GM18520 (cell line): ENCODE measurements at regions not wholly inside any gene's neighbourhood (a gene's known extent, or its start where the extent isn't known, plus 50 kb on each side); places are given as distances from the start of the nearest gene placed in this dataset.

Source experiments
- ATAC-seq: cut with Tn5 transposase; IDR thresholded peaks from one replicate; pipeline ENCODE4 v1.9.1; 2021; ENCODE audit not compliant: unreplicated experiment

DNA sequence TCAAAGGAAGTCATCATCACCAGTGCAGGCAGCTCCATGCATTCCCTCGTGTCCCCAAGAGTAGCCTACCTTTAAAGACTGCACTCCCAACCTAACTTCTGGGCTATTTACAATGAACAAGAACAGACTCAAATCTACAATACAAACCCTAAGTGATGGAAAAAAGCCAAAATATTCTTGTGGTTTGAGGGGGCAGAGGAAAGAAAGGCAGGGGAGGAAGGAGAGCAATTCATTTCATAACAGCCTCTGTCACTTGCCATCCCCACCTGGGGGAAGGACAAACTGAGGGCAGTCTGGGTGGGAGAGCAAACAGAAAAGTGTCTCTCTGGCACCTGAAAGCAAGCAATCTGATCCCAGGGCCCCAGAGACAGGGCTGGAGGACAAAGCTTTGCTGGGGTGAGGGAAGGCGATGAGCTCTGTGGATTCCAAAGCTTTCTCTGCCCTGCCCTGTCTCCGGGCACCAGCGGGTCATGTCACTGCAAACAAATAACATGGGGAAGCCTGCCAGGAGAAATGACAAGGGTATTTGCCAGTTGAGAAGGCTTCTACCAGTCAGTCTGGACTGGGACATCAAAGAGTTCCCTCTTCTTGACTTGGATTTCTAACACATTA is 528.0 kb upstream of the TNP1 start:
- no peak for ATAC-seq

DNA sequence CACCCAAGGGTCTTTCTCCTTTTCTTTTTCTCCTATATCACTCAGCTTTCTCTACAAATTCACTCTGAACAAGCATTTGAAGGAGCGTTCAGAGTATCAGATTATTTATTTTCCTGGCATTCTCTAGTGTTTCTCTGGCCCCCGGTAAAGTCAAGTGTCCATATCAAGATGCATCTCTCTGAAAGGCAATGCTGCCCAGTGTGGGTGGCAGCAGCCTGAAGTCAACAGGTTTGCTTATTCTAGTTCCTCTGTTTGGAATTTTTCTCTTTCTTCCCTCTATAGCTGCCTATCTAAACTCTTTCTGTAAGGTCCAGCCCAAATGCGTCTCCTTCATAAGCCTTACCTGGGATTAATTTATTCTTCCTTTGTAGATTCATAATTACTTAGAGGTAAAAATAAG is 526.2 kb upstream of the TNP1 start:
- no peak for ATAC-seq

DNA sequence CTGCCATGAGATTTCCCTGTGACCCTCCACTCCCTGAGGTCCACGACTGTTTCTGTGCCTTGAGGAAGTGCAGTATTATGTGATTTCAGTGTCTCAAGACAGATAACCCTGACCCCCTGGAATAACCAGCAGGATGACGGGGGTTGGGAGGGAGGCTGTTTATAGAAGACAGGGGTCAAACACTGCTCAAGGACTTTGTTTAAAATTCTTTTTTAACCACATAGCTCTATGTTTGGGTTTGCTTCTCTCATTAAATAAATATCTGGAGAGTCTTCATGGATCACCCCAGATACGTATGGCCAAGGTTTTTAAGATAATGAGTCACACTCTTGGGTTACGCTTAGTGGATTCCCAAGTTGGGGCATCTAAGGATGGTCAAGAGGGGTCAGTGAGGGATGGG is 523.8 kb upstream of the TNP1 start:
- no peak for ATAC-seq

DNA sequence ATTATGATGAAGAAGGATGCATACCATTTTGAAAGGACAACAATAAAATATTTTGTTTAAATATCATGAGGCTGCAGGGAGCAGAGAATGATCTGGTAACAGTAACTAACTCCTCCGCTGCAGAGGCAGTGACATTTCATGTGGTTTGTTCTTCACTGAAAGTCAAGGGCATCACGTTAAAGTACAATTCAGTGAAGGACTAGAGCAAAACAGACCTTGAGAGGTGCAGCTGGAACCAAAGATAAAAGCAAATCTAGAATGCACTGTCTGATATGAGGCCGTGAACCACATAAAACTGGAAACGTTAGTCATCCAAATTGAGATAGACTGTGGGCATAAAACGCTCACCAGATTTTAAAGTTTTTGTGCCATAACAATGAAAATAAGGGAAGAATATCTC is 522.9 kb upstream of the TNP1 start:
- no peak for ATAC-seq

DNA sequence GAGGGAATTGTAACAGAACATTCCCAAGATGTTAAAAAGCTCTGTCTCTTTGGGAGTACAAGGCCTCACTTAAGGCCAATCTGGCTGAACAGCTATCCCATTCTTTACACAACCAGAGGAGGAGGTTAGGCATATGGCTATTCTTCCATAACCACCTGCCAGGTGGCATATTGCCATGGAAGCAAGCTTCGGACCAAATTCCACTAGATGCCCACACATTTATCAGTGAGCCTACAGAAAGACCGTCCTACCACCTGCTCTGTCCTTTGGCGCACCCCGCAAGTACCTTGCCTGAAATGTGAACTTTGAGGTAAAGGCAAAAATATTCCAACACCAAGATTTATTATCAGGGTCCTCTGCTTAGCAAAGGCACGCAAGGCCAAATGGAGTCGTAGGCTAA is 519.9 kb upstream of the TNP1 start:
- ATAC-seq = no peak

DNA sequence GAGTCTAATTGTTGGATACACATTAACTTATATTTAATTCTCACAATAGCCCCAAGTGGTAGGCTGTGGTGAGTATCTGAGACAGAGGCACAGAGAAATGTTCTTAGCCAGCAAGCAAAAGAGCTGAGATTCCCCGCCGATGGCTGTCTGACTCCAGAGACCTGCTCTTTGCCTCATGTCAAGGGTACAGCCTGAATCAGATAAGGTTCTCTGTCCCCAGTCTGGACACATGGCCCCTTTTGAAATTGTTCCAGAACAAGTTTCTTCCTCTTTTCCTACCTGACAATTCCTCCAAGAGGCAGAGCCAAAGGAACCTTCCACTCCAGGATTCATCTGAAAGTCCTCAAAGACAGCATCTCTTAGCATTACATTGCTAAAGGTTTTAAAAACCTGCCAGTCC is 512.9 kb upstream of the TNP1 start:
- ATAC-seq = no peak

DNA sequence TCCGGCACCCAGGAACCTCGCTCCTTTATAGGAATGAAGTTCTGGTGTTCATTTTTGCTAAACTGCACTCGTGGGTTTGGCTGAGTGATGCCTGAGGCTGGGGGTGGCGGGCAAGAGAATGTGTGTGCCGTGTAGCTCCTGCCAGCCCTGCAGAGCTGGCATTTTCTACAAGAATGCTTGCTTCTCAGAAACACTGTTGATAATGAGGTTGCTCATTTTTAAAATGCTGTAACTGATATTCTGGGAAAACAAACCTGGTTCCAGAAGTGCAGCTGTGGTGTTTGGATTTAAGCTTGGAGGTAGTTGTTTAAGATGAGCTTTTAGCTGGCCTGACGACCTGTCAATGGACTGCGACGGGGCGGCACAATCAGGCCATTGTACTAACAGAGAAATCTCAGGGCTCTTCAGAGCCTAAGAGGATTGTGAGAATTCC is 511.9 kb upstream of the TNP1 start:
- ATAC-seq = no peak

DNA sequence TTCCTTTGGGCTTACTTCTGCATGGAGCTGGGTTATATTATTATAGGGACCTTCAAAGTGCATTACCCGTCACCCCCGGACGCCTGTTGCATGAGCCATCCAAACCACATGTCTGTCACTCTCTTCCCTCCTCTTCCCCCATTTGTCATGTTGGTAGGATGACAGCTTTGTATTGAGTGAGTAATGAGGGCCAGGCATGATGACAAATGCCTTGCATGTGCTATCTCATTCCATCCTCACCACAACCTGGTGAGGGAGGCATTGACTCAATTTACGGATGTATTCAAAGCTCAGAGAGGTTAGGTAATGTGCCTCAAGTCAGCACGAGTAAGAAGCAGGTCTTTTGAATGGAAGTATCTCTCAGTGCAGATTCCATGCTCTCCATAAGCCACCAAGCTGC is 510.5 kb upstream of the TNP1 start:
- ATAC-seq = no peak

DNA sequence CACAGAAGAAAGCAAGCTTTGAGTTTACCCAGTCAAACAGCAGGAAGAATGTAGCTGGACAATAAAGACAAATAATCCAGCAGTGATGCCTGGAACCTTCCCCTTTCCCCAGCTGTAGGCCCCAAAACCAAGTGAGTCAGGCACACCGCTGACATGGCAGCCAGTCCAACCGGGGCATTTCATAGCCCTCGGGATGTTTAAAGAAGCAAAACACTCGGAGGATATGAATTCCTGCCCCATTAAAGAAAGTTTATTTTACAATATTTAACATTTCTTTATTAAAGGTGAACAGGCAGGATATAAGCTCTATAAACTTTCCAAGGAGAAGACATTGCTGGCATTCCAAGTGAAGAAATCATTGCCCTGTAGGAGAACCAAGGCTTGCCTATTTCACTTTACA is 507.6 kb upstream of the TNP1 start:
- ATAC-seq = no peak

DNA sequence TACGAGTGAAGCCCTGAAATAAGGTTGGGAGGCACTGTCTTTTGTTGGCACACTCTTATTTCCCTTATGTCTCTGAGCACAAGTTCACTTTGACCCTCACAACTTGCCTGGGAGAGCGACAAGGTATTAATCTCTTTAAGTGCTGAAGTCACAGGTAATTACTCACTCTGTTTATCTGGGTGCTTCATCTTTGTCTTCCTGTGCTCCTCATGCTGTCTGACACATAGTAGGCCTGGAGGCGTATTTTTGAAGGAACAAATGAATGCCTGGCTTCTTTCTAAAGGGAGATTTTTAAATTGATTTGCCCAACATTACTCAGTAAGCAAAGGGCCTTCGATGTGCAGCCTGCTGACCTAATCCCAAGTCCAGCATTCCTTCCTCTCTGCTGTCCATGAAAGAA is 507.1 kb upstream of the TNP1 start:
- ATAC-seq = no peak

DNA sequence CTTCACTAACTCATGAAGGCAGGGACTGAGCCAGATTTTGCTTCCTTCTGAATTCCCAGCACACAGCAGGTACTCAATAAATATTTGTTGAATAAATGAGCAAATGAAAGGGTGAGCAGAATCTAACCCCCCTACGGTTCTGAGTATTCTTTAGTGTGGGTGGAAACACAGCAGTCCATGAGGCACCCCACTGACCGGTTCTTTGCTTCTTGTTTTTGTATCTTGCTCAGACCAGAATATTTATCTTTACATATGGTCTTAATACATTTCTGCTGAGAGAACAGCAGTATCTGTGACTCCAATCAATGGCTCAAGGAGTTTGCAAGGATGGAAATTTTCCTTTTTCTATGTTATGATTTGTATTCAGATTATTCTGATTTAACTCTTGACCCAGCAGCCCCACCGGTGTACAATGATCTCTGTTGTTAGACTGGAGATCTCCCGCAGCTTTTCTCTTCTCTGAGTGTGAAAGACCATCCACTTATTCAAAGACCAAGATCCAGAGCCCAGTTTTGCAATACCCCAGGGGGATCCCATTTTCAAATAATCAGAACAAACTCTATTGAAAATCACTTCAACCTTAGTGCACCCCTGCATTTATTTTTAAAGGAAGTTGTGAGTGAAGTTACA is 506.5 kb upstream of the TNP1 start:
- ATAC-seq = no peak

DNA sequence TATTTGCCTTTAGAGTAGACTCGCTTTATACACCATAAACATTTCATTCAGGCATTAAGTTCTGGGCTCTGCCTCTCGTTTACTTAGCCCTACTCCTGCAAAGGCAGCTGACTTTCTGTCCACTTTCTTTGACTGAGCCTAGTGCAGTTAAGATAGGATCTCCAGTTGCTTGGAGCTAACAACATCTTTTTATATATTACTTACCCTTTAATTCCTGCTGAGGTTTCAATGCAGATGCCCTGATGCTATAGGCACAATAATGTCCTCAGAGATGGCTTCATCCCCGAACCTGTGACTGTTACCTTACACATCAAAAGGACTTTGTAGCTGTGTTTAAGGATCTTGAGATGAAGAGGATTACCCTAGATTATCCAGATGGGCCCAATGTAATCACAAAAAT is 505.8 kb upstream of the TNP1 start:
- ATAC-seq = no peak

DNA sequence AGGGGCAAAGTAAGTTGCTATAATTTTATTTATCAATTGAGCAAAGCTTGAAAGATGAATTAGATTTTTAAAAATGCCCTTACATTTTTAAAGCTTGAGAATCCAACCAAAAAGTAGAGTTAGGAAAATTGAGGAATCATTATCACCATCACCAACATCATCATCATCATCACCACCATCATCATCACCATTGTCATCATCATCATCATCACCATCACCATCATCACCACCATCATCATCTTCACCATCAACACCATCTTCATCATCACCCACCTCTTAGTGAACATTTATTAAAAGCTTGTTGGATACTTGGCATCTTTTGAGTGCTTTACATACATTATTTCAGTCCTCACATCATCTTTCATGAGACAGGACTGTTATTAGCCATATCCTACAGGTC is 504.4 kb upstream of the TNP1 start:
- ATAC-seq = no peak

DNA sequence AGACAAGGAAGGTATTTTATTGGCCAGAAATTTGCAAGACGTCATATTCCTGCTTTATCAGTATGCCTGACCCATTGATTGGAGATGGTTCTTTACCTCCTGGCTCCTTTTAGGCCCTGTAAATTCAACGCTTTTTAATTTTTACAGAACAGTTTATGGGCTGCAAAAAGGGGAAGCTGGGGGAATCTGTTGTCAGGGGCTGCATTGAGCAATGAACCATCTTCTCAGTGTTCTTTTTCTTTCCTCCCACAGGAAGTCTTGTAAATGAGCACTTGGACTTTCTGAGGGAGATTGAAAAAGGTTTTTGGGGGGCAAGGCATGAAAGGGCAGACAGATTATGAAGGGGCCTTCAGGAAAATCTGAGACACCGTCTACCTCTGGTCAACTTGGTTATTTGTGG is 503.6 kb upstream of the TNP1 start:
- ATAC-seq = no peak

DNA sequence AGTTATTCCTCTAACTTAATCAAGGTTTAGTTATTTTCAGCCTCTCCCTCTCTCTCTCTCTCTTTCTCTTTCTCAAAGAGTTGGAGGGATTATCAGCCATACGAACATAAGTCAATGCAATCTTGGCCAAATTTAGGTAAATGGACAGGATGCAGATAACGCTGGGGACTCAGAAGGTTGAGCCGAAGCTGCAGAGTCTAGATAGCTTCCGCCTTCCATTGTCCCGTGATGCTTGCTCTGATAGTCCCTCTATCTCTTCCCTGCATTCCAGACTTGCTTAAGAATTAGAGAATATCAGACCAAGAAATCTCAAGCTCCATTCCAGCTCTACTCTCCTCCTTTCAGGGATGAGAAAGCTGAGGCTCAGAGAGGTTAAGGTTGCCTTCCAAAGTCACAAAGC is 502.8 kb upstream of the TNP1 start:
- ATAC-seq = no peak

DNA sequence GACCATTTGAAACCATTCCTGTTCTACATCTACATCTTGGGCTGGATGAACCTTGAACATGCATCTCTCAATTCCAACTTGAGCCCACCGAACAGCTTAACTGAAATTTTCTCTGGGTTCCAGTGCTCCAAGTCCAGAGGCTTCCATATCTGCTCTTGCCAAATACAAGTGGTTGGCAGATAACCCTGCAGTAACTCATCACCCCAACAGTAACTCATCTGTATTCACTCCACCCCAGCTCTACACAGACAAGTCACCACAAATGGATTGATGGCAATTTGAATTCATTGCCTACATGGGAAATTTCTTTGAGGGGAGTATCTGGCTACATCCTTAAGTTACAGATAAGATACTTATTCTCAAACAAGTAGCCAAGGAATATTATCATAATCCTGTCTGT is 502.4 kb upstream of the TNP1 start:
- ATAC-seq = no peak

DNA sequence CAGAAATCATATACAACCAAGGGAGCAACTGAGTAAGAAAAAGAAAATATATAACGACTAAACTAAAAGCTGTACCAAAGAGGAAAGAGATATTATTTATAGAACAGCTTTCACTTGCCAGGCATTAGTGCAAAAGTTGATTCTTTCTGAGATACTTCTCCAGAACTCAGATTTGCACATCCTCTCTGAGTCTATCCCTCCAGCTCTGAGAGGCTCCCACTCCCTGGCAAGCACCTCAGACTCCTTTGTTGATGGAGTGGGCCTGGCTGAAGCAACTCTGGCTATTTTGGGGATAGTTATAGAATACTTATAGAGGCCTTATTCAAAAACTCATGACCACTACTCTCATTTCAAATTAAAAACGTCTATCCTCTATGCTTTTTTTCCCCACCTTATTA is 501.6 kb upstream of the TNP1 start:
- ATAC-seq = no peak

DNA sequence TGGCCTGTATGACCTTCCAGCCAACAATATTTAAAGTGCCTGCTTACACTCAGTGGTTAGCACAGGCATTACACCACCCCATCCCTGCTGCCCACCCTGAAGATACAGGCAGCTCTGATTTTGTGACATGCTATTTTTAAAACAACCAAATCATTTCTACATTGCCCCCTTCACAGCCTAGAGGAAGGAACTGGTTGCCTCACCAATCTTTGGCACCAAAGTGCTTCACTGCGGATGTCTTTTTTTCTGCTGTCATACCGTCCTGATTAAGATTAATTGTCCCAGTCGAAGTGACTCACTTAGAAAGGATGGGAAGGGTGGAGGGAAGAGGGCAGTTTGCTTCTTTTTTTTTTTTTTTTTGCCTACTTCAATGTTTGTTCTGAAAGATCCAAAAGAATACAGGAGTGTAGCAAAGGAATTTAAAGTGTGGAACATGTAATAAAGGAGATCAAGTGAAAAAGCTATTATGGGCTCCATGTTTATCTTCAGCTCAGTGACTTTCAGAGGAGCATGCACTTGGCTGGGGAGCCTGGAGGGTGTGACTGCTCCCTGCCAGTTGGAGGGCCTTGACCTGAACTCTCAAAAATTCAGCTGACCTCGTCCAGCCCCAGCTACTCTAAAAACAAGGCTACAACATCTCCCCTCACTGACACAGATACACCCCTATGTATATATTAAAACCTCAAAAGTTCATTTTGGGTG is 501.1 kb upstream of the TNP1 start:
- no peak for ATAC-seq

DNA sequence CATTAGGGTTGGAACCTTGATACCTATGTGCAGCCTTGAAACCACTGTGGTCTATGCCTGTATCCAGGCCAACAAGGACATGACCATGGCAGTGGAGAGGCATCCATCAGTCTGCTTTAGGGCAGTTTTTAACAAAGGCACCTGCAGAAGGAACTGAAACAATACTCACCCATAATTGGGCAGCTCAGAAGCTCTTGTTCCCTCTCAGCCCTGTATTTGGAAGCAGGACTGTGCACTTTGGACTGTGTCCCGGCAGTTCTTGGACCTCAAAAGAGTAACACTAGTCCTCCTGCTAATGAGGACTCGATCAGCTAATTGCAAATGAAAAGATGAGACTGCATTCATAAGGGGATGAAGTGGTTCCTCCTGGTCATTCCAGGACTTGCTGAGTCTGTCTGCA is 500.2 kb upstream of the TNP1 start:
- ATAC-seq = no peak

DNA sequence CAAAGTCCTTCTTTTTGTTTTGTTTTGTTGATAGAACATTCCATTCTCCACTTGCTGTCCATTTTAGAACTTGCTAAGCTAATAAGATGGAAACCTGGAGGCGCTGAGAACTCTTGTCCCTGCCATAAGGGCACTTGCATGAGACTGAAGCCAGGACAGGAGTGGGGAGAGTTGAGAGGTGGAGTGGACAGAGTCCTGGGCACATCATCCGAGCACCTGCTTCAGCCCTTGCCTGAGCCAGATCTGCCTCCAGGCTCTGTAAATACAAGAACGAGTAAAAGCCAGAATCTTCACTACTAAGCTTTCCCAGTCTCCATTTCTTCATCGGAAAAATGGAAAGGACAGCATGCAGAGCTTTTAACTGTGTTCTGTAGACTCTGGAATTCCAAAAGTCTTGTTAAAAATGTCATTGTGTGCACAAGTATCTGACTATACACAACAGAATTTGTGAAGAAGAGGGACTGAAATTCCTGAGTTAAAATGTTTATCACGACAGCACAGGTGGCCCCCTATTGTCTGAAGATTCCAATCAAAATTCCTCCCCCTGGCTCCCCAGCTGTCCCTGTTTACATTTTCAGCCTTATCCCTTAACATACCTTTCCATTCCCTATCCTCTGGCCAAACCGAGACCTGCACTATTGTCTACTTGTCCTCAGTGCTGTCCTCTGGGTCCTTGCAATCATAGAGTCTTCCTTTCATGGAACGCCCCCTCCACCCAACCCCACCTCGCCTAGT is 498.2 kb upstream of the TNP1 start:
- no peak for ATAC-seq

DNA sequence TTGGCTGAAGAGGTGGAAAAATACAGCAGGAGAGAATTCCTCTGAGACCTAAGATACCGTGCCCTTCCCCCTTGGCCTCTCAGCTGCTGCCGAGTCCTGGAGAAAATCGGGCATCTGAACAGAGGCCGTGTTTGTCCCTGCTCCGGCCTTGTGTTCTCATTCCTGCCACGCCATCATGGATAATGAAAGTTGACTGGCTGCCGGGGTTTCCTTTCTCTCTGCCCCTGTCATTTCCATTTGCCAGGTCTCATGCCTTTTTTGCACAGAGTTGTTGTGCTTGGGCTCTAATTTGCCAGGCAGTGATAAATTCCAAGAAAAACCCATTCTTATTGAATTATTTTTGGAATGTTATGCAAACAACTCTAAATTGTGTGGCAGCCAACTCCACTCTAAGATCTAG is 496.9 kb upstream of the TNP1 start:
- no peak for ATAC-seq

DNA sequence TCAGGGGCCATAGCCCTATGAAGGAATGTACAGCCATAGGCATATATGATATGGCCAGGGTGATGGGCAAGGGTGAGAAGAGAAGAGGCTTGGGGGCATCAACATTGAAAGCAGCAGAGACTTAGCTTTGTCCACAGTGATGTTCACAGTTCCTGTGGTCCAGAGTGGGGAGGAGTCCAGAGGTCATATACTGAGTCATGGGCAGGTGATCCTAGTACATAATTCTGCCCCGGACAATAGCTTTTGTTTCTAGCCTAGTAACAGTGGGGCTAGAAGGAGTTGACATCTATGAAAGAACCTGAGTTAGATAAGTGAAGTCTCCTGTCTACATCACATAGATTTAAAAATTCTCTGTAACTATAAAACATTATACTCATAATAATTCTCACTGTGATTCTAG is 496.3 kb upstream of the TNP1 start:
- no peak for ATAC-seq
